ENCODE measurements at regions not wholly inside any gene's neighbourhood (a gene's known extent, or its start where the extent isn't known, plus 50 kb on each side); places are given as distances from the start of the nearest gene placed in this dataset.

DNA sequence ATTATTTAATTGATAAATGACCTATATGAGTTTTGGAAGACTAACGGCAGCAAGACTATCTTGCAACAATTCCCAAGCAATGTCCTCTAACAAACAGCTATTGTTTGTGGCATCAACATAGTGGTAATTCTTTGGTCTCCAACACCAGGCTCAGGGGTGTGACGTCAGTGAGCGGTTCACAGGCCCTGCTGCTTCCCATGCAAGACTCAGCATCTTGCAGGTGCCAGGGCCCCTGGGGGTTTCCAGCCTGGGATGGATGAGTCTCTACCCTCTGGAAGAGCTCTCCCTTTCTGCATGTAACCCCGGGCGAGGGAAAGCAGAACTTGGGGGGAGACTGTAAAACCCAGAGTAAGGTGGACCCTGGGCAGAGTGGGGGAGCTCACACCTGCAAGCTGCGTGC, 164.7 kb downstream of the ACTR3B start:
- DNase-seq (ENCODE audit: low read depth, low spot score) (no peak), ATAC-seq (no peak)
- in situ Hi-C loops (cut with HindIII; ENCODE audit: low pct_unique_long_range_greater_than_20kb, low sequenced_read_pairs) (no loop called here), intact Hi-C loops (cut with micrococcal nuclease; ENCODE audit: unreplicated experiment) (no loop called here)
- Histone ChIP-seq H3K4me1 (ENCODE audit: control insufficient read depth, insufficient read depth, low read length) (no peaks in the 10 kb centered on the region), H3K27ac (ENCODE audit: low read length) (no peak overlapping the region), H3K27me3 (ENCODE audit: control insufficient read depth, insufficient read depth, low read length) (no peaks in the 10 kb centered on the region), H3K4me3 (ENCODE audit: low read depth in 2 of 2, low read length in 2 of 2) (no peak overlapping the region), H3K9me3 (ENCODE audit: control insufficient read depth, insufficient read depth, low read depth, low read length) (no peaks in the 10 kb centered on the region), H3K36me3 (ENCODE audit: control insufficient read depth, insufficient read depth, low read length) (no peaks in the 10 kb centered on the region)
- no TSS peak for BruUV-seq (replicated peaks)
- ChIA-PET POLR2A (no interaction called here), CTCF (no interaction called here)
- TF ChIP-seq SIN3A (IDR thresholded peaks at IDR 0.05; ENCODE audit: borderline replicate concordance, insufficient read depth, low read depth, low read length) (no peak), POLR2AphosphoS5 (IDR thresholded peaks at IDR 0.05; ENCODE audit: low read depth, low read length) (no peak), TCF7L2 (IDR thresholded peaks at IDR 0.05; ENCODE audit: low read depth, low read length) (no peak)
- TF ChIP-seq, protein P1, sequence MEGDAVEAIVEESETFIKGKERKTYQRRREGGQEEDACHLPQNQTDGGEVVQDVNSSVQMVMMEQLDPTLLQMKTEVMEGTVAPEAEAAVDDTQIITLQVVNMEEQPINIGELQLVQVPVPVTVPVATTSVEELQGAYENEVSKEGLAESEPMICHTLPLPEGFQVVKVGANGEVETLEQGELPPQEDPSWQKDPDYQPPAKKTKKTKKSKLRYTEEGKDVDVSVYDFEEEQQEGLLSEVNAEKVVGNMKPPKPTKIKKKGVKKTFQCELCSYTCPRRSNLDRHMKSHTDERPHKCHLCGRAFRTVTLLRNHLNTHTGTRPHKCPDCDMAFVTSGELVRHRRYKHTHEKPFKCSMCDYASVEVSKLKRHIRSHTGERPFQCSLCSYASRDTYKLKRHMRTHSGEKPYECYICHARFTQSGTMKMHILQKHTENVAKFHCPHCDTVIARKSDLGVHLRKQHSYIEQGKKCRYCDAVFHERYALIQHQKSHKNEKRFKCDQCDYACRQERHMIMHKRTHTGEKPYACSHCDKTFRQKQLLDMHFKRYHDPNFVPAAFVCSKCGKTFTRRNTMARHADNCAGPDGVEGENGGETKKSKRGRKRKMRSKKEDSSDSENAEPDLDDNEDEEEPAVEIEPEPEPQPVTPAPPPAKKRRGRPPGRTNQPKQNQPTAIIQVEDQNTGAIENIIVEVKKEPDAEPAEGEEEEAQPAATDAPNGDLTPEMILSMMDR (IDR thresholded peaks at IDR 0.05): no peak
- TF ChIP-seq, protein P2, sequence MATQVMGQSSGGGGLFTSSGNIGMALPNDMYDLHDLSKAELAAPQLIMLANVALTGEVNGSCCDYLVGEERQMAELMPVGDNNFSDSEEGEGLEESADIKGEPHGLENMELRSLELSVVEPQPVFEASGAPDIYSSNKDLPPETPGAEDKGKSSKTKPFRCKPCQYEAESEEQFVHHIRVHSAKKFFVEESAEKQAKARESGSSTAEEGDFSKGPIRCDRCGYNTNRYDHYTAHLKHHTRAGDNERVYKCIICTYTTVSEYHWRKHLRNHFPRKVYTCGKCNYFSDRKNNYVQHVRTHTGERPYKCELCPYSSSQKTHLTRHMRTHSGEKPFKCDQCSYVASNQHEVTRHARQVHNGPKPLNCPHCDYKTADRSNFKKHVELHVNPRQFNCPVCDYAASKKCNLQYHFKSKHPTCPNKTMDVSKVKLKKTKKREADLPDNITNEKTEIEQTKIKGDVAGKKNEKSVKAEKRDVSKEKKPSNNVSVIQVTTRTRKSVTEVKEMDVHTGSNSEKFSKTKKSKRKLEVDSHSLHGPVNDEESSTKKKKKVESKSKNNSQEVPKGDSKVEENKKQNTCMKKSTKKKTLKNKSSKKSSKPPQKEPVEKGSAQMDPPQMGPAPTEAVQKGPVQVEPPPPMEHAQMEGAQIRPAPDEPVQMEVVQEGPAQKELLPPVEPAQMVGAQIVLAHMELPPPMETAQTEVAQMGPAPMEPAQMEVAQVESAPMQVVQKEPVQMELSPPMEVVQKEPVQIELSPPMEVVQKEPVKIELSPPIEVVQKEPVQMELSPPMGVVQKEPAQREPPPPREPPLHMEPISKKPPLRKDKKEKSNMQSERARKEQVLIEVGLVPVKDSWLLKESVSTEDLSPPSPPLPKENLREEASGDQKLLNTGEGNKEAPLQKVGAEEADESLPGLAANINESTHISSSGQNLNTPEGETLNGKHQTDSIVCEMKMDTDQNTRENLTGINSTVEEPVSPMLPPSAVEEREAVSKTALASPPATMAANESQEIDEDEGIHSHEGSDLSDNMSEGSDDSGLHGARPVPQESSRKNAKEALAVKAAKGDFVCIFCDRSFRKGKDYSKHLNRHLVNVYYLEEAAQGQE (IDR thresholded peaks at IDR 0.05; ENCODE audit: insufficient read depth in 1 of 2, low read depth in 2 of 2, low read length in 1 of 2): no peak

DNA sequence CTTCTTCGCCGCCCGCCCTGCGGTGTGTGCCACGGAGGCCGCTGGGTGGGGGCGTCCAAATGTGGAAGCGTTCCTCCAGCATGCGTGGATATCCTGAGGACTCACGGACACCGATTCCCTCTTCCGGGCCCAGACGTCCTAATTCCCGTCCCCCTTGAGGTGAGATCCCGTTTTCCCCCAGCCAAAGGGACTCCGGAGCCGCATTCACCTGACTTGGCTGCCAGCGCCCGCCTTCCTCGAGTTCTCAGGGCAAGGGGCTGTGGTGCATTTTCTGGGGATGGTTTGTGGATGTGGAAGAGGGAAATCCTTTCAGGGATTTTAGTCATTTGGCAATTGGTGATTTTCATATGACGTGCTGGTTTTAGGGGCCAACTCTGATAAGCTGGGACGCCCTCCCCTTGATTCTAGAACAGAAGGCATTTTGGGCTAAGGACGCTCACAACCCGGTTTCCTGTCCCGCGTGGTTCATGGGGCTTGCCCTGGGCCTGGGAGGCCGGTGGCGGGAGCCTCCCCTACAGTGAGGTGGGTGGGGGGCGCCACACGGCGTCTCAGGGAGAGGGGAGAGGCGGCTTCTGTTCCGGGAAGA, 165.4 kb downstream of the ACTR3B start:
- no peak for ATAC-seq
- Histone ChIP-seq H3K4me3 (ENCODE audit: low read depth in 2 of 2, low read length in 2 of 2) (no peak overlapping the region), H3K9me3 (ENCODE audit: control insufficient read depth, insufficient read depth, low read depth, low read length) (no peaks in the 10 kb centered on the region), H3K27me3 (ENCODE audit: control insufficient read depth, insufficient read depth, low read length) (no peaks in the 10 kb centered on the region), H3K27ac (ENCODE audit: low read length) (no peak overlapping the region), H3K36me3 (ENCODE audit: control insufficient read depth, insufficient read depth, low read length) (no peaks in the 10 kb centered on the region), H3K4me1 (ENCODE audit: control insufficient read depth, insufficient read depth, low read length) (no peaks in the 10 kb centered on the region)
- BruUV-seq (replicated peaks): no TSS peak
- in situ Hi-C loops (cut with HindIII; ENCODE audit: low pct_unique_long_range_greater_than_20kb, low sequenced_read_pairs): no loop called here
- ChIA-PET POLR2A (no interaction called here), CTCF (no interaction called here)
- intact Hi-C loops (cut with micrococcal nuclease; ENCODE audit: unreplicated experiment): no loop called here
- DNase-seq (ENCODE audit: low read depth, low spot score): no peak
- TF ChIP-seq SIN3A (IDR thresholded peaks at IDR 0.05; ENCODE audit: borderline replicate concordance, insufficient read depth, low read depth, low read length) (no peak), TCF7L2 (IDR thresholded peaks at IDR 0.05; ENCODE audit: low read depth, low read length) (no peak), POLR2AphosphoS5 (IDR thresholded peaks at IDR 0.05; ENCODE audit: low read depth, low read length) (no peak)
- TF ChIP-seq, protein P2 (IDR thresholded peaks at IDR 0.05; ENCODE audit: insufficient read depth in 1 of 2, low read depth in 2 of 2, low read length in 1 of 2): no peak
- TF ChIP-seq, protein P1 (IDR thresholded peaks at IDR 0.05): no peak
